Liver (tissue), 8 donors: ENCODE measurements at regions not wholly inside any gene's neighbourhood (a gene's known extent, or its start where the extent isn't known, plus 50 kb on each side); places are given as distances from the start of the nearest gene placed in this dataset.

ENCODE experiments used
- DNase-seq: peaks from one replicate; pipeline ENCODE4 v3.0.0-alpha.2; 2017; ENCODE audit warnings: low spot score
- H3K27ac ChIP-seq, 2 donors: one replicate each; pipeline ENCODE4 v1.7.0; 2013; ENCODE audit warnings: inconsistent platforms in 2 of 2, low read length in 2 of 2, control low read depth in 1 of 2, low read depth in 1 of 2, mild to moderate bottlenecking in 1 of 2
- H3K27me3 ChIP-seq, 4 donors: one replicate each; pipeline versions ENCODE4 v1.6.1 to v1.7.0; 2013; ENCODE audit warnings: low read length in 3 of 4, inconsistent platforms in 1 of 4, mild to moderate bottlenecking in 1 of 4, moderate library complexity in 1 of 4; ENCODE audit not compliant: control insufficient read depth in 4 of 4, insufficient read depth in 4 of 4
- H3K36me3 ChIP-seq, 4 donors: one replicate each; pipeline versions ENCODE4 v1.6.1 to v1.7.0; 2013; ENCODE audit warnings: low read length in 3 of 4, mild to moderate bottlenecking in 3 of 4, low read depth in 1 of 4, moderate library complexity in 1 of 4; ENCODE audit not compliant: control insufficient read depth in 4 of 4, insufficient read depth in 3 of 4
- H3K4me1 ChIP-seq, 4 donors: one replicate each; pipeline versions ENCODE4 v1.6.1 to v1.7.0; 2013; ENCODE audit warnings: low read length in 3 of 4, mild to moderate bottlenecking in 3 of 4, moderate library complexity in 1 of 4; ENCODE audit not compliant: control insufficient read depth in 4 of 4, insufficient read depth in 4 of 4
- H3K4me3 ChIP-seq, 3 donors: one replicate each; pipeline versions ENCODE4 v1.6.1 to v1.7.0; 2013; ENCODE audit warnings: low read length in 3 of 3, control low read depth in 1 of 3, low read depth in 1 of 3, mild to moderate bottlenecking in 1 of 3
- H3K9ac ChIP-seq, 2 donors: one replicate each; pipeline ENCODE4 v1.7.0; 2013; ENCODE audit warnings: low read length in 2 of 2, mild to moderate bottlenecking in 2 of 2, moderate library complexity in 2 of 2, control low read depth in 1 of 2, low read depth in 1 of 2
- H3K9me3 ChIP-seq, 4 donors: one replicate each; pipeline versions ENCODE4 v1.6.1 to v1.7.0; 2013; ENCODE audit warnings: low read length in 3 of 4; ENCODE audit not compliant: control insufficient read depth in 4 of 4
- EGR1 ChIP-seq, 2 donors: IDR thresholded peaks; 2 replicates each; pipeline ENCODE4 v1.6.1; 2016 to 2018; ENCODE audit warnings: antibody characterized with exemption in 2 of 2, low read depth in 2 of 2
- FOXA1 ChIP-seq: IDR thresholded peaks from 2 replicates; pipeline ENCODE4 v1.6.1; 2016; ENCODE audit warnings: antibody characterized with exemption
- FOXA2 ChIP-seq: IDR thresholded peaks from 2 replicates; pipeline ENCODE4 v1.6.1; 2016; ENCODE audit warnings: antibody characterized with exemption
- HNF4A ChIP-seq, 2 donors: conservative IDR thresholded peaks; 2 replicates each; pipeline ENCODE4 v1.6.1; 2016; ENCODE audit warnings: antibody characterized with exemption in 2 of 2, mild to moderate bottlenecking in 2 of 2
- HNF4G ChIP-seq: IDR thresholded peaks from 2 replicates; pipeline ENCODE4 v1.6.1; 2016; ENCODE audit warnings: antibody characterized with exemption
- JUND ChIP-seq, 2 donors: IDR thresholded peaks; 2 replicates each; pipeline ENCODE4 v1.6.1; 2016; ENCODE audit warnings: antibody characterized with exemption in 2 of 2
- NR2F2 ChIP-seq: IDR thresholded peaks from 2 replicates; pipeline ENCODE4 v1.6.1; 2016; ENCODE audit warnings: antibody characterized with exemption
- RAD21 ChIP-seq, 2 donors: IDR thresholded peaks; 2 replicates each; pipeline ENCODE4 v1.6.1; 2016; ENCODE audit warnings: antibody characterized with exemption in 2 of 2, mild to moderate bottlenecking in 2 of 2
- RXRA ChIP-seq, 2 donors: IDR thresholded peaks; 2 replicates each; pipeline ENCODE4 v1.6.1; 2017 to 2018; ENCODE audit warnings: antibody characterized with exemption in 2 of 2, mild to moderate bottlenecking in 1 of 2
- TAF1 ChIP-seq: conservative IDR thresholded peaks from 2 replicates; pipeline ENCODE4 v1.6.1; 2016; ENCODE audit warnings: antibody characterized with exemption, mild to moderate bottlenecking
- YY1 ChIP-seq: IDR thresholded peaks from 2 replicates; pipeline ENCODE4 v1.6.1; 2016; ENCODE audit warnings: antibody characterized with exemption, mild to moderate bottlenecking
- WGBS: extraction: QIAGEN DNeasy Blood & Tissue Kit; methylation state at CpG from one replicate; pipeline ENCODE4 v1.1.7; 2013; 5-methylcytosine and 5-hydroxymethylcytosine counted together
- TF ChIP-seq, protein P1 (sequence below): IDR thresholded peaks from 2 replicates; pipeline ENCODE4 v1.6.1; 2016; ENCODE audit warnings: antibody characterized with exemption
- TF ChIP-seq, protein P2 (sequence below): IDR thresholded peaks from 2 replicates; pipeline ENCODE4 v1.6.1; 2016; ENCODE audit warnings: antibody characterized with exemption
- TF ChIP-seq, protein P3 (sequence below): IDR thresholded peaks from 2 replicates; pipeline ENCODE4 v1.6.1; 2016; ENCODE audit warnings: antibody characterized with exemption
- TF ChIP-seq, protein P4 (sequence below): IDR thresholded peaks from 2 replicates; pipeline ENCODE4 v1.6.1; 2016; ENCODE audit warnings: antibody characterized with exemption, mild to moderate bottlenecking
- TF ChIP-seq, protein P5 (sequence below): fragments of 150-350 bp; IDR thresholded peaks from 2 replicates; pipeline ENCODE4 v1.5.1; 2017; ENCODE audit warnings: improper control_type of control experiment, low read depth, low read length; ENCODE audit not compliant: missing input control
- donor health status: healthy.
- donor health status: healthy.
- donor health status: healthy.
- donor health status: healthy.
- donor health status: healthy.

DNA sequence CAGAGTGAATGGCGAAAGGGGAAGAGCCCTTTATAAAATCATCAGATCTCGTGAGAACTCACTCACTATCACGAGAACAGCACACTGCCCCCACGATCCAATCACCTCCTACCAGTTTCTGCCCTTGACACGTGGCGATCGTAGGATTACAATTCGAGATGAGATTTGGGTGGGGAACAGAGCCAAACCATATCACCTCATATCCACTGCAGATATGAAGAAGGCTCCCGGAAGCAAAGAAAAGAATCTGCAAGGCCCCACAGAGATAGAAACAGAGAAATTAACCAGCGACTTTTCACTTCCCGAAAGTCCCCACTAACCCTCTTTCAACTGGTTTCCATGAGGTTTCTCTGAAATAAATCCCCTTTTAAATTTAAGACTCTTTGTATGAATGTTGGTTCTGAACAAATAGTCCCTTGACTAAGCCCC lies 86.2 kb upstream of the IRF2BP2 start:
- DNase-seq: no peak
- Histone ChIP-seq H3K27me3 (no peaks in the 10 kb centered on the region), H3K9ac (no peak overlapping the region), H3K4me1 (peaks cover 0 to 3% (median 1%) of the 10 kb centered on the region in 4 donors), H3K27ac (no peak overlapping the region), H3K4me3 (no peak overlapping the region), H3K9me3 (no peaks in the 10 kb centered on the region), H3K36me3 (no peaks in the 10 kb centered on the region)
- WGBS: 90% methylated on average over 11 of the region's 11 CpGs
- TF ChIP-seq EGR1 (IDR thresholded peaks at IDR 0.05; ENCODE audit: low read depth in 2 of 2) (no peak), TAF1 (no peak)
- TF ChIP-seq, protein P1, sequence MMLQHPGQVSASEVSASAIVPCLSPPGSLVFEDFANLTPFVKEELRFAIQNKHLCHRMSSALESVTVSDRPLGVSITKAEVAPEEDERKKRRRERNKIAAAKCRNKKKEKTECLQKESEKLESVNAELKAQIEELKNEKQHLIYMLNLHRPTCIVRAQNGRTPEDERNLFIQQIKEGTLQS: no peak

DNA sequence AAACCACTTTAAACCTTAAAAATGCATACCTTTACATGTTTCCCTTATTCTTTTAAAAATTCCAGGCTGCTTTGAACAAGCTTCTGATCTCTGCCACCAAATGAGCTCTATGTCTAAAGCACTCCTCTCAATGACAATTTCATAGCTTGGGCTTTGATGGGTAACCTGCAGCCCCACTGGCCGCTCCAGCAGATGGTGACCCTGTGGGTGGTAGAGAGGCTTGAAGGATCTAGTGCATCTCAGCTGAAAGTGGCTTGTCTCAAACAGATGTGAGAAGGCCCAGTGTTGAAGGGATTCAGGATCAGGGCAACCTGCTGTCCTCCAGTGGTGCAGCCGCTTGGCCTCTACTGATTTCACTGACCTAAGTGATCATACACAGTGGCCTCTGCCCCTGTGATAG lies 84.7 kb upstream of the IRF2BP2 start:
- Histone ChIP-seq H3K27ac (no peak overlapping the region), H3K36me3 (no peaks in the 10 kb centered on the region), H3K9ac (no peak overlapping the region), H3K4me3 (no peak overlapping the region), H3K4me1 (peaks cover 0 to 2% (median 0%) of the 10 kb centered on the region in 4 donors), H3K27me3 (no peaks in the 10 kb centered on the region), H3K9me3 (no peaks in the 10 kb centered on the region)
- DNase-seq: no peak
- WGBS: 93% methylated on average over 2 of the region's 2 CpGs
- TF ChIP-seq, protein P1: no peak
- TF ChIP-seq JUND (IDR thresholded peaks at IDR 0.05) (no peak), FOXA2 (no peak), RAD21 (IDR thresholded peaks at IDR 0.05) (no peak), YY1 (no peak), NR2F2 (no peak), HNF4G (no peak), FOXA1 (no peak)
- TF ChIP-seq, protein P2, sequence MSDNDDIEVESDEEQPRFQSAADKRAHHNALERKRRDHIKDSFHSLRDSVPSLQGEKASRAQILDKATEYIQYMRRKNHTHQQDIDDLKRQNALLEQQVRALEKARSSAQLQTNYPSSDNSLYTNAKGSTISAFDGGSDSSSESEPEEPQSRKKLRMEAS: no peak

DNA sequence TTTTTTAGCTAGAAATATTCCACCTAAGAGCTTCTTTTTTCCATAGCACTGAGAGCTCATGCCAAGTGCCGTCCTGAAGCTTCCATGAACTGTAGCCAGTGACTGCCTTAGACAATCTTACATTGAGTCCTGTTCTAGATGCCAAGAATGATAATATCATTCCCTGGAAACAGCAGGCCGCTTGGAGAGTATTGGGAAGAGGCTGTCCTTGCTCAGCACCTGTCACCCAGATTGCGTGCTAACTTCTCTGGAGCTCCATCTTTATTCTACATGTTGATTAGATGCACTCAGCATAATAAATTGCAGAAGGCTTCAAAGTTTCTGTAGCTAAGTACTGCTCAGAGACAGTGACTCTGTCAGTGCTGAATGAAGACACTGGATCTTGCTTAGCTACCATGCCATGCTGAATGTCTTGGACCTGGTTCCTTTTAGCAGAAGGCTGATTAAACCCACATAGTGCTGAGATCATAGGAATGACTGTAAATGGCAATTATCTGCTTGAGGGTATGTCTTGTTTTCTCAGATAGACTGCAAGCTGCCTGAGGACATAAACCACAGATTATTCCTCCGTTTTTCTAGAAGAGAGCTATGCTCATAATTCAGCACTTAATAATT lies 83.1 kb upstream of the IRF2BP2 start:
- no peak overlapping the region for H3K9ac ChIP-seq
- H3K4me3 ChIP-seq: no peak overlapping the region
- H3K27me3 ChIP-seq: no peaks in the 10 kb centered on the region
- H3K4me1 ChIP-seq: no peaks in the 10 kb centered on the region
- WGBS: 93% methylated on average over 4 of the region's 4 CpGs
- no peaks in the 10 kb centered on the region for H3K36me3 ChIP-seq
- TF ChIP-seq, protein P3, sequence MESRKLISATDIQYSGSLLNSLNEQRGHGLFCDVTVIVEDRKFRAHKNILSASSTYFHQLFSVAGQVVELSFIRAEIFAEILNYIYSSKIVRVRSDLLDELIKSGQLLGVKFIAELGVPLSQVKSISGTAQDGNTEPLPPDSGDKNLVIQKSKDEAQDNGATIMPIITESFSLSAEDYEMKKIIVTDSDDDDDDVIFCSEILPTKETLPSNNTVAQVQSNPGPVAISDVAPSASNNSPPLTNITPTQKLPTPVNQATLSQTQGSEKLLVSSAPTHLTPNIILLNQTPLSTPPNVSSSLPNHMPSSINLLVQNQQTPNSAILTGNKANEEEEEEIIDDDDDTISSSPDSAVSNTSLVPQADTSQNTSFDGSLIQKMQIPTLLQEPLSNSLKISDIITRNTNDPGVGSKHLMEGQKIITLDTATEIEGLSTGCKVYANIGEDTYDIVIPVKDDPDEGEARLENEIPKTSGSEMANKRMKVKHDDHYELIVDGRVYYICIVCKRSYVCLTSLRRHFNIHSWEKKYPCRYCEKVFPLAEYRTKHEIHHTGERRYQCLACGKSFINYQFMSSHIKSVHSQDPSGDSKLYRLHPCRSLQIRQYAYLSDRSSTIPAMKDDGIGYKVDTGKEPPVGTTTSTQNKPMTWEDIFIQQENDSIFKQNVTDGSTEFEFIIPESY: no peak
- TF ChIP-seq JUND (IDR thresholded peaks at IDR 0.05): no peak
- TF ChIP-seq, protein P4, sequence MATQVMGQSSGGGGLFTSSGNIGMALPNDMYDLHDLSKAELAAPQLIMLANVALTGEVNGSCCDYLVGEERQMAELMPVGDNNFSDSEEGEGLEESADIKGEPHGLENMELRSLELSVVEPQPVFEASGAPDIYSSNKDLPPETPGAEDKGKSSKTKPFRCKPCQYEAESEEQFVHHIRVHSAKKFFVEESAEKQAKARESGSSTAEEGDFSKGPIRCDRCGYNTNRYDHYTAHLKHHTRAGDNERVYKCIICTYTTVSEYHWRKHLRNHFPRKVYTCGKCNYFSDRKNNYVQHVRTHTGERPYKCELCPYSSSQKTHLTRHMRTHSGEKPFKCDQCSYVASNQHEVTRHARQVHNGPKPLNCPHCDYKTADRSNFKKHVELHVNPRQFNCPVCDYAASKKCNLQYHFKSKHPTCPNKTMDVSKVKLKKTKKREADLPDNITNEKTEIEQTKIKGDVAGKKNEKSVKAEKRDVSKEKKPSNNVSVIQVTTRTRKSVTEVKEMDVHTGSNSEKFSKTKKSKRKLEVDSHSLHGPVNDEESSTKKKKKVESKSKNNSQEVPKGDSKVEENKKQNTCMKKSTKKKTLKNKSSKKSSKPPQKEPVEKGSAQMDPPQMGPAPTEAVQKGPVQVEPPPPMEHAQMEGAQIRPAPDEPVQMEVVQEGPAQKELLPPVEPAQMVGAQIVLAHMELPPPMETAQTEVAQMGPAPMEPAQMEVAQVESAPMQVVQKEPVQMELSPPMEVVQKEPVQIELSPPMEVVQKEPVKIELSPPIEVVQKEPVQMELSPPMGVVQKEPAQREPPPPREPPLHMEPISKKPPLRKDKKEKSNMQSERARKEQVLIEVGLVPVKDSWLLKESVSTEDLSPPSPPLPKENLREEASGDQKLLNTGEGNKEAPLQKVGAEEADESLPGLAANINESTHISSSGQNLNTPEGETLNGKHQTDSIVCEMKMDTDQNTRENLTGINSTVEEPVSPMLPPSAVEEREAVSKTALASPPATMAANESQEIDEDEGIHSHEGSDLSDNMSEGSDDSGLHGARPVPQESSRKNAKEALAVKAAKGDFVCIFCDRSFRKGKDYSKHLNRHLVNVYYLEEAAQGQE: no peak
- TF ChIP-seq RAD21 (IDR thresholded peaks at IDR 0.05): no peak
- TF ChIP-seq EGR1 (IDR thresholded peaks at IDR 0.05; ENCODE audit: low read depth in 2 of 2): no peak
- TF ChIP-seq HNF4A (conservative IDR thresholded peaks at IDR 0.05): no peak
- no peak for TF ChIP-seq RXRA (IDR thresholded peaks at IDR 0.05)
- TF ChIP-seq, protein P5, sequence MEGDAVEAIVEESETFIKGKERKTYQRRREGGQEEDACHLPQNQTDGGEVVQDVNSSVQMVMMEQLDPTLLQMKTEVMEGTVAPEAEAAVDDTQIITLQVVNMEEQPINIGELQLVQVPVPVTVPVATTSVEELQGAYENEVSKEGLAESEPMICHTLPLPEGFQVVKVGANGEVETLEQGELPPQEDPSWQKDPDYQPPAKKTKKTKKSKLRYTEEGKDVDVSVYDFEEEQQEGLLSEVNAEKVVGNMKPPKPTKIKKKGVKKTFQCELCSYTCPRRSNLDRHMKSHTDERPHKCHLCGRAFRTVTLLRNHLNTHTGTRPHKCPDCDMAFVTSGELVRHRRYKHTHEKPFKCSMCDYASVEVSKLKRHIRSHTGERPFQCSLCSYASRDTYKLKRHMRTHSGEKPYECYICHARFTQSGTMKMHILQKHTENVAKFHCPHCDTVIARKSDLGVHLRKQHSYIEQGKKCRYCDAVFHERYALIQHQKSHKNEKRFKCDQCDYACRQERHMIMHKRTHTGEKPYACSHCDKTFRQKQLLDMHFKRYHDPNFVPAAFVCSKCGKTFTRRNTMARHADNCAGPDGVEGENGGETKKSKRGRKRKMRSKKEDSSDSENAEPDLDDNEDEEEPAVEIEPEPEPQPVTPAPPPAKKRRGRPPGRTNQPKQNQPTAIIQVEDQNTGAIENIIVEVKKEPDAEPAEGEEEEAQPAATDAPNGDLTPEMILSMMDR: no peak
- no peak for DNase-seq
- H3K27ac ChIP-seq: no peak overlapping the region
- no peaks in the 10 kb centered on the region for H3K9me3 ChIP-seq
